ENCODE measurements at regions not wholly inside any gene's neighbourhood (a gene's known extent, or its start where the extent isn't known, plus 50 kb on each side); places are given as distances from the start of the nearest gene placed in this dataset.

DNA sequence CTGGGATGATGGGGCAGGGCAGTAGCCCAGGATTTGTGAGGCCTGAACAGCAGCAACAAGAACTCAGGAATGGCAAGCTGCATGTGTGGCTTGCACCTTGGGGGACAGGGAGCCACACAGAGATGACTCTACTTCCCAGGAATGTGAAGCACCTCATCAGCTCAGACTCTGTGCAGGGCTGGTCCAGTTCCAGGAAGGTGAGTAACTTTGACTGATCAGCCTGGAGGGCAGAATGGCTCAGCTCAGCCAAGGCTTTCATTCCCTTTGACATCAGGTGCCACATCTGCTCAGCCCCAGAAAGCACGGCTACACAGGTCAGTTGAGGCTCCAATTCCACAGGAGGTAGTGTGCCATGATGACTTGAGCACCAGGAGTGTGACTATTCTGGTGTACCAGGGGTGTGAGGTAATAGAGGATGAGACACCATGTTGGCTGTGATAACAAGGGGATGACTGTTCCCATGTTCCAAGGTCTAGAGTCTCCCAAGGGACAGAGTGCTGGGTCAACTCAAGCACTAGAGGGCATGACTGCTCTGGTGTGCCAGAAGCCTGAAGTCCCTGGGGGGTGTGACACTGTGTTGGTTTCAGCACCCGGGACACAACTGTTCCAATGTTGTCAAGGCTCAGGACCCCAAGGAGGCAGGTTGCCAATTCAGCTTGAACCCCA, 625.8 kb upstream of the ADGRL2 start:
- Histone ChIP-seq H3K36me3 (ENCODE audit: control insufficient read depth in 2 of 3, insufficient read depth in 3 of 3, low read length in 3 of 3) (no peaks in the 10 kb centered on the region), H3K4me1 (ENCODE audit: control insufficient read depth in 2 of 3, insufficient read depth in 2 of 3, low read depth in 1 of 3, low read length in 3 of 3) (no peaks in the 10 kb centered on the region), H3K27ac (ENCODE audit: low read depth in 2 of 2, low read length in 2 of 2) (no peak overlapping the region), H3K9ac (ENCODE audit: low read length in 3 of 3) (no peak overlapping the region), H3K9me3 (ENCODE audit: control insufficient read depth in 2 of 3, insufficient read depth in 1 of 3, low read length in 3 of 3) (peaks cover 0 to 12% (median 2%) of the 10 kb centered on the region in 3 donors), H3K4me3 (ENCODE audit: low read length in 3 of 3) (no peak overlapping the region), H3K27me3 (ENCODE audit: control insufficient read depth, insufficient read depth, low read length) (no peaks in the 10 kb centered on the region)
- intact Hi-C loops (cut with DNase I): no loop called here
- TF ChIP-seq, protein P1, sequence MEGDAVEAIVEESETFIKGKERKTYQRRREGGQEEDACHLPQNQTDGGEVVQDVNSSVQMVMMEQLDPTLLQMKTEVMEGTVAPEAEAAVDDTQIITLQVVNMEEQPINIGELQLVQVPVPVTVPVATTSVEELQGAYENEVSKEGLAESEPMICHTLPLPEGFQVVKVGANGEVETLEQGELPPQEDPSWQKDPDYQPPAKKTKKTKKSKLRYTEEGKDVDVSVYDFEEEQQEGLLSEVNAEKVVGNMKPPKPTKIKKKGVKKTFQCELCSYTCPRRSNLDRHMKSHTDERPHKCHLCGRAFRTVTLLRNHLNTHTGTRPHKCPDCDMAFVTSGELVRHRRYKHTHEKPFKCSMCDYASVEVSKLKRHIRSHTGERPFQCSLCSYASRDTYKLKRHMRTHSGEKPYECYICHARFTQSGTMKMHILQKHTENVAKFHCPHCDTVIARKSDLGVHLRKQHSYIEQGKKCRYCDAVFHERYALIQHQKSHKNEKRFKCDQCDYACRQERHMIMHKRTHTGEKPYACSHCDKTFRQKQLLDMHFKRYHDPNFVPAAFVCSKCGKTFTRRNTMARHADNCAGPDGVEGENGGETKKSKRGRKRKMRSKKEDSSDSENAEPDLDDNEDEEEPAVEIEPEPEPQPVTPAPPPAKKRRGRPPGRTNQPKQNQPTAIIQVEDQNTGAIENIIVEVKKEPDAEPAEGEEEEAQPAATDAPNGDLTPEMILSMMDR (IDR thresholded peaks at IDR 0.05; ENCODE audit: borderline replicate concordance, extremely low read depth, insufficient read depth): no peak
- DNase-seq: no peak
- FAIRE-seq: no peak

DNA sequence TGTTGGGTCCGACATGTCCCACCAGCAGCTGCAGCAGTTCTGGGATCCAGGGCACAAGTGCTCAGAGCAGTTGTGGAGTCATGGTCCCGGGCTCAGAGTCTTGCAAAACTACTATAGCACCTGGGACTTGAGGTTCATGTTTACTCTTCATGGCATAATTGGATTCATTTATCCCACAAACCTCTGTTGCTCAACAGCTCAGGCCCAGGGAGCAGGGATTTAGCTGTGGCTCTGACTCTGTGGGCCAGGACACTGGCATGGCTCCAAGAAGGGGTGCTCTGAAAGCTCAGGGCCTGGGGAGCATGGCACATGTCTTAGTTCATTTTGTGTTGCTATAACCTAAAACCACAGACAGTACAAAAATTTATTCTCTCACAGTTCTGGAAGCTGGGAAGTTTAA, 626.7 kb upstream of the ADGRL2 start:
- no peaks in the 10 kb centered on the region for H3K27me3 ChIP-seq (ENCODE audit: control insufficient read depth, insufficient read depth, low read length)
- DNase-seq (no peak), FAIRE-seq (no peak)
- peaks cover 0 to 17% (median 2%) of the 10 kb centered on the region in 3 donors for H3K9me3 ChIP-seq (ENCODE audit: control insufficient read depth in 2 of 3, insufficient read depth in 1 of 3, low read length in 3 of 3)
- H3K27ac ChIP-seq (ENCODE audit: low read depth in 2 of 2, low read length in 2 of 2): no peak overlapping the region
- no peak overlapping the region for H3K9ac ChIP-seq (ENCODE audit: low read length in 3 of 3)
- H3K4me1 ChIP-seq (ENCODE audit: control insufficient read depth in 2 of 3, insufficient read depth in 2 of 3, low read depth in 1 of 3, low read length in 3 of 3): no peaks in the 10 kb centered on the region
- H3K4me3 ChIP-seq (ENCODE audit: low read length in 3 of 3): no peak overlapping the region
- TF ChIP-seq, protein P1 (IDR thresholded peaks at IDR 0.05; ENCODE audit: borderline replicate concordance, extremely low read depth, insufficient read depth): no peak
- H3K36me3 ChIP-seq (ENCODE audit: control insufficient read depth in 2 of 3, insufficient read depth in 3 of 3, low read length in 3 of 3): no peaks in the 10 kb centered on the region
- intact Hi-C loops (cut with DNase I): no loop called here

DNA sequence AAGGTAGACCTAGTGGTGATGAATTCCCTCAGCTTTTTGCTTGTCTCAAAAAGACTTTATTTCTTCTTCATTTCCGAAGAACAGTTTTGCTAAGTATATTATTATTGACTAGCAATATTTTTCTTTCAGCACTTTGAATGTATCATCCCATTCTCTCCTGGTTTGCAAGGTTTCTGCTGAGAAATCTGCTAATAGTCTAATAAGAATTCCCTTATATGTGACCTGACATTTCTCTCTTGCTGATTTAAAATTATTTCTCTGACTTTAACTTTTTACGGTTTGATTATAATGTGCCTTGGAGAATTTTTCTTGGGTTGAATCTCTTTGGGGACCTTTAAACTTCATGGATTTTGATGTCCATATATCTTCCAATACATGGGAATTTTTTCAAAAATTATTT, 628.3 kb upstream of the ADGRL2 start:
- Histone ChIP-seq H3K4me3 (ENCODE audit: low read length in 3 of 3) (no peak overlapping the region), H3K9ac (ENCODE audit: low read length in 3 of 3) (no peak overlapping the region), H3K9me3 (ENCODE audit: control insufficient read depth in 2 of 3, insufficient read depth in 1 of 3, low read length in 3 of 3) (peaks cover 0 to 17% (median 2%) of the 10 kb centered on the region in 3 donors), H3K27me3 (ENCODE audit: control insufficient read depth, insufficient read depth, low read length) (no peaks in the 10 kb centered on the region), H3K4me1 (ENCODE audit: control insufficient read depth in 2 of 3, insufficient read depth in 2 of 3, low read depth in 1 of 3, low read length in 3 of 3) (no peaks in the 10 kb centered on the region), H3K36me3 (ENCODE audit: control insufficient read depth in 2 of 3, insufficient read depth in 3 of 3, low read length in 3 of 3) (no peaks in the 10 kb centered on the region), H3K27ac (ENCODE audit: low read depth in 2 of 2, low read length in 2 of 2) (no peak overlapping the region)
- no peak for DNase-seq
- intact Hi-C loops (cut with DNase I): no loop called here
- no peak for FAIRE-seq
- TF ChIP-seq, protein P1 (IDR thresholded peaks at IDR 0.05; ENCODE audit: borderline replicate concordance, extremely low read depth, insufficient read depth): no peak

DNA sequence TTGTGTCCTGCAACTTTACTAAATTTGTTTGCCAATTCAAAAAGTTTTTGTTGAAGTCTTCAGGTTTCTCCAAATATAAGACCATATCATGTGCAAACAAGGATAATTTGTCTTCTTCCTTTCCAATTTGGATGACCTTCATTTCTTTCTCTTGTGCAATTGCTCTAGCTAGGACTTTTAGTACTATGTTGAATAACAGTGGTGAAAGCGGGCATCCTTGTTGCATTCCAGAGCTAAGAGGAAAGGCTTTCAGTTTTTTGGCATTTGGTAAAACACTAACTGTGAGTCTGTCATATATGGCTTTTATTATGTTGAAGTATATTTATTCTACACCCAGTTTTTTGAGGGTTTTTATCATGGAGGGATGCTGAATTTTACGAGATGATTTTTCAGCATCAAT, 630.0 kb upstream of the ADGRL2 start:
- DNase-seq (no peak), FAIRE-seq (no peak)
- TF ChIP-seq, protein P1 (IDR thresholded peaks at IDR 0.05; ENCODE audit: borderline replicate concordance, extremely low read depth, insufficient read depth): no peak
- H3K9ac ChIP-seq (ENCODE audit: low read length in 3 of 3): no peak overlapping the region
- no peaks in the 10 kb centered on the region for H3K4me1 ChIP-seq (ENCODE audit: control insufficient read depth in 2 of 3, insufficient read depth in 2 of 3, low read depth in 1 of 3, low read length in 3 of 3)
- intact Hi-C loops (cut with DNase I): no loop called here
- H3K9me3 ChIP-seq (ENCODE audit: control insufficient read depth in 2 of 3, insufficient read depth in 1 of 3, low read length in 3 of 3): peaks cover 0 to 17% (median 2%) of the 10 kb centered on the region in 3 donors
- no peak overlapping the region for H3K4me3 ChIP-seq (ENCODE audit: low read length in 3 of 3)
- H3K27ac ChIP-seq (ENCODE audit: low read depth in 2 of 2, low read length in 2 of 2): no peak overlapping the region
- H3K36me3 ChIP-seq (ENCODE audit: control insufficient read depth in 2 of 3, insufficient read depth in 3 of 3, low read length in 3 of 3): no peaks in the 10 kb centered on the region
- H3K27me3 ChIP-seq (ENCODE audit: control insufficient read depth, insufficient read depth, low read length): no peaks in the 10 kb centered on the region

Data from kidney (tissue), 13 donors.